GM23338 (cell line): ENCODE measurements at regions not wholly inside any gene's neighbourhood (a gene's known extent, or its start where the extent isn't known, plus 50 kb on each side); places are given as distances from the start of the nearest gene placed in this dataset.

Source experiments
- ATAC-seq: fragments of 200-7000 bp; cut with Tn5 transposase; 3 replicates; pipeline ENCODE4 v1.9.1; 2020
- DNase-seq: peaks from one replicate; pipeline ENCODE4 v3.0.0-alpha.2; 2015; ENCODE audit warnings: low spot score
- H2AFZ ChIP-seq: fragments of 200-600 bp; sonication (generic); 2 replicates; pipeline ENCODE4 v1.8.0; 2016; ENCODE audit warnings: antibody characterized with exemption, mild to moderate bottlenecking, moderate library complexity
- H3F3A ChIP-seq: fragments of 200-600 bp; sonication (generic); replicated peaks from 2 replicates; pipeline ENCODE4 v1.8.0; 2017; ENCODE audit warnings: antibody characterized with exemption, mixed run types, low read depth
- H3K27ac ChIP-seq: fragments of 200-600 bp; sonication (generic); 2 replicates; pipeline ENCODE4 v1.6.1; 2016; ENCODE audit warnings: low read depth
- H3K27me3 ChIP-seq: fragments of 200-600 bp; sonication (generic); 2 replicates; pipeline ENCODE4 v1.8.0; 2016; ENCODE audit warnings: mild to moderate bottlenecking, mixed run types, moderate library complexity; ENCODE audit not compliant: insufficient read depth
- H3K36me3 ChIP-seq: fragments of 200-600 bp; sonication (generic); 2 replicates; pipeline ENCODE4 v1.8.0; 2016; ENCODE audit warnings: mild to moderate bottlenecking; ENCODE audit not compliant: insufficient read depth
- H3K4me1 ChIP-seq: fragments of 200-600 bp; sonication (generic); 2 replicates; pipeline ENCODE4 v1.8.0; 2016; ENCODE audit warnings: mild to moderate bottlenecking, moderate library complexity; ENCODE audit not compliant: insufficient read depth
- H3K4me2 ChIP-seq: fragments of 200-600 bp; sonication (generic); 2 replicates; pipeline ENCODE4 v1.7.1; 2017; ENCODE audit warnings: mixed run types
- H3K4me3 ChIP-seq: fragments of 200-600 bp; sonication (generic); 2 replicates; pipeline ENCODE4 v1.6.1; 2016; ENCODE audit warnings: mixed run types
- H3K79me2 ChIP-seq: fragments of 200-600 bp; sonication (generic); replicated peaks from 2 replicates; pipeline ENCODE4 v1.8.0; 2017; ENCODE audit warnings: mild to moderate bottlenecking; ENCODE audit not compliant: insufficient read depth
- H3K9me2 ChIP-seq: fragments of 200-600 bp; sonication (generic); 2 replicates; pipeline ENCODE4 v1.8.0; 2017; ENCODE audit not compliant: insufficient read depth
- H4K20me1 ChIP-seq: fragments of 200-600 bp; sonication (generic); replicated peaks from 2 replicates; pipeline ENCODE4 v1.8.0; 2017; ENCODE audit warnings: mild to moderate bottlenecking; ENCODE audit not compliant: insufficient read depth
- H3K27ac Mint-ChIP-seq: 2 replicates; pipeline ENCODE4 v1.8.0; 2020; ENCODE audit warnings: inconsistent platforms, mild to moderate bottlenecking, moderate library complexity, mixed read lengths
- H3K27me3 Mint-ChIP-seq: 3 replicates; pipeline ENCODE4 v1.8.0; 2022; ENCODE audit warnings: low read depth, mild to moderate bottlenecking, moderate library complexity, mixed read lengths, inconsistent platforms; ENCODE audit not compliant: insufficient read depth, poor library complexity
- H3K36me3 Mint-ChIP-seq: 3 replicates; pipeline ENCODE4 v1.8.0; 2021; ENCODE audit warnings: low read depth, mild to moderate bottlenecking, inconsistent platforms, moderate library complexity, mixed read lengths
- H3K4me1 Mint-ChIP-seq: 3 replicates; pipeline ENCODE4 v1.8.0; 2020; ENCODE audit warnings: mild to moderate bottlenecking, inconsistent platforms, mixed read lengths
- H3K4me3 Mint-ChIP-seq: 3 replicates; pipeline ENCODE4 v1.8.0; 2021; ENCODE audit warnings: moderate library complexity, mild to moderate bottlenecking, inconsistent platforms, mixed read lengths
- H3K9me3 Mint-ChIP-seq: 3 replicates; pipeline ENCODE4 v1.8.0; 2020; ENCODE audit warnings: moderate library complexity, mild to moderate bottlenecking, inconsistent platforms, mixed read lengths
- CREB1 ChIP-seq: fragments of 250-450 bp; sonication (Bioruptor Pico); IDR thresholded peaks from 2 replicates; pipeline ENCODE4 v1.5.0; 2020; ENCODE audit warnings: low read depth, mild to moderate bottlenecking, moderate library complexity
- EZH2 ChIP-seq: fragments of 200-600 bp; sonication (generic); IDR thresholded peaks from one replicate; pipeline ENCODE4 v1.8.0; 2017; ENCODE audit warnings: antibody characterized with exemption, mild to moderate bottlenecking, low read depth; ENCODE audit not compliant: unreplicated experiment
- JUNB ChIP-seq: IDR thresholded peaks from one replicate; pipeline ENCODE4 v1.6.1; 2016; ENCODE audit warnings: antibody characterized with exemption; ENCODE audit not compliant: unreplicated experiment
- ZNF114 ChIP-seq: fragments of 250-450 bp; sonication (Bioruptor Pico); IDR thresholded peaks from 2 replicates; pipeline ENCODE4 v1.5.0; 2020; ENCODE audit warnings: mild to moderate bottlenecking, moderate library complexity
- ZNF462 ChIP-seq: fragments of 250-450 bp; sonication (Bioruptor Pico); IDR thresholded peaks from 2 replicates; pipeline ENCODE4 v1.5.0; 2020; ENCODE audit warnings: mild to moderate bottlenecking, moderate library complexity

GRCh38 chr5:158066076-158066475, 207.1 kb upstream of the CLINT1 start (continued):
- no peak for TF ChIP-seq ZNF462 (CRISPR knock-in tag)

GRCh38 chr5:158064334-158065123, 205.6 kb upstream of the CLINT1 start:
- Histone ChIP-seq H3F3A (no peaks in the 10 kb centered on the region), H3K36me3 (no peaks in the 10 kb centered on the region), H3K4me2 (no peak overlapping the region), H3K4me1 (no peaks in the 10 kb centered on the region), H4K20me1 (no peaks in the 10 kb centered on the region), H3K79me2 (no peaks in the 10 kb centered on the region), H3K27me3 (no peaks in the 10 kb centered on the region), H3K27ac (no peak overlapping the region), H3K4me3 (no peak overlapping the region), H3K9me2 (0 out of 2 replicates have a peak, but pooled peaks cover 3% of the 10 kb centered on the region), H2AFZ (no peak overlapping the region)
- H3K9me3 Mint-ChIP-seq: no peaks in the 10 kb centered on the region
- peaks cover 2% of the 10 kb centered on the region; the same call in 1 of the 3 replicates for H3K4me1 Mint-ChIP-seq
- no peak overlapping the region for H3K27ac Mint-ChIP-seq
- no peaks in the 10 kb centered on the region for H3K36me3 Mint-ChIP-seq
- ATAC-seq (no peak), DNase-seq (no peak)
- no peak overlapping the region for H3K4me3 Mint-ChIP-seq
- TF ChIP-seq CREB1 (CRISPR knock-in tag) (no peak), JUNB (no peak), ZNF114 (no peak), EZH2 (no peak)
- no peaks in the 10 kb centered on the region for H3K27me3 Mint-ChIP-seq
